GM18508 (cell line): ENCODE measurements at regions not wholly inside any gene's neighbourhood (a gene's known extent, or its start where the extent isn't known, plus 50 kb on each side); places are given as distances from the start of the nearest gene placed in this dataset.

Experiments
- ATAC-seq: cut with Tn5 transposase; IDR thresholded peaks from one replicate; pipeline ENCODE4 v1.9.1; 2021; ENCODE audit warnings: moderate number of reproducible peaks; ENCODE audit not compliant: insufficient read depth, unreplicated experiment

DNA sequence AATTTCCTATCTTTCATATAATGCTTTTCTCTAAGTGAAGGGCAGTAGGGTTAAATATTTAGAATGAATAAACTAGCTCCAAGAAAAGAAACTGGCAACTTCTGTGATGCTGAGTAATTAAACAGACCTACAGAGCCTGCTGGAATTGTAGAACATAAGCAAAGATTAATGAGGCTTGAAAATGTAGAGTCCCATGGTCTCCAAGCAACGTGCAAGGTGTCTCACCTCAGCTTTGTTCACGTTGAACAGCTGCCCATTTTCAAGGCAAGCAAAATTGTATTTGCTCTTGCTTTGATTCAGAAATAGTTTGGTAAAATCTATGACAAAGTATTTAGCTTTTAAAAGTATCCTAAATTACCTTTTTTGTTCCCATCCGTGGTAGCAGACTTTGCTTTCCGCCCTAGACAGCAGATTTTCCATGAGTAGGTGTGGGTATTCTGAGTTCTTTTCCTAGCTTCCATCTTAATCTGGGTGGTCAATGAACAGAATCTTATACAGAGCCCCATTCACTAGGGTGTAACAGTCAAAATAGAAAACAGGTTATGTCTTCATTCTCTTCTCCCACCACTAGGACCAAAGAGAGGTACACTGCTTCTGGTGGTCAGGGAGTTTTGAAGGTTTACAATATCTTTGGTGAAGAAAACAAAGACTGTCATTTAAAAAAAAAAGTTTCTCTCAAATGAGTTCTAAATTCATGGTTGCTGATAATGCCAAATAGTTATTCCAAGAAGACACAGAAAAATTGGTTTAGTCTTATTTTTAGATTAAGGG lies 52.1 kb upstream of the TYRP1 start:
- ATAC-seq, result no peak
